ENCODE measurements at regions not wholly inside any gene's neighbourhood (a gene's known extent, or its start where the extent isn't known, plus 50 kb on each side); places are given as distances from the start of the nearest gene placed in this dataset.
A peak's percentile ranks its signal among the peaks of the same experiment; 100 is the strongest.
"Not testable (repeated sequence)": the region's sequence is repeated elsewhere in the genome, so short reads cannot be mapped to it uniquely, and the experiment has no call there.

- Histone ChIP-seq H3K4me3 (ENCODE audit: low read length) (no peak overlapping the region), H3K27ac (ENCODE audit: low read length) (no peak overlapping the region), H3K9me3 (ENCODE audit: low read length) (no peaks in the 10 kb centered on the region), H3K9me2 (replicated peaks; ENCODE audit: insufficient read depth, low read length) (no peaks in the 10 kb centered on the region), H2AFZ (ENCODE audit: low read length) (no peak overlapping the region), H3K79me2 (ENCODE audit: low read length) (no peaks in the 10 kb centered on the region), H3K4me2 (ENCODE audit: low read depth, low read length, poor library complexity, severe bottlenecking) (no peak overlapping the region), H3K9ac (ENCODE audit: low read length) (no peak overlapping the region), H4K20me1 (ENCODE audit: insufficient read depth, low read depth, low read length) (no peaks in the 10 kb centered on the region), H3K4me1 (ENCODE audit: low read length) (no peaks in the 10 kb centered on the region), H3K36me3 (ENCODE audit: insufficient read depth, low read length) (no peaks in the 10 kb centered on the region), H3K27me3 (ENCODE audit: low read length) (no peaks in the 10 kb centered on the region)
- no peak for DNase-seq
Observed at GRCh38 chrX:39688219-39688575, 409.6 kb downstream of the BCOR start.

GRCh38 chrX:39688576-39689375 is 409.0 kb downstream of the BCOR start:
- Histone ChIP-seq H2AFZ (ENCODE audit: low read length) (no peak overlapping the region), H3K9me2 (replicated peaks; ENCODE audit: insufficient read depth, low read length) (no peaks in the 10 kb centered on the region), H3K9me3 (ENCODE audit: low read length) (no peaks in the 10 kb centered on the region), H3K27ac (ENCODE audit: low read length) (no peak overlapping the region), H3K4me2 (ENCODE audit: low read depth, low read length, poor library complexity, severe bottlenecking) (no peak overlapping the region), H3K36me3 (ENCODE audit: insufficient read depth, low read length) (no peaks in the 10 kb centered on the region), H3K4me3 (ENCODE audit: low read length) (no peak overlapping the region), H3K27me3 (ENCODE audit: low read length) (no peaks in the 10 kb centered on the region), H3K79me2 (ENCODE audit: low read length) (no peaks in the 10 kb centered on the region), H3K9ac (ENCODE audit: low read length) (no peak overlapping the region), H3K4me1 (ENCODE audit: low read length) (no peaks in the 10 kb centered on the region), H4K20me1 (ENCODE audit: insufficient read depth, low read depth, low read length) (no peaks in the 10 kb centered on the region)
- peak; percentile 5 for DNase-seq

- Histone ChIP-seq H3K9me3 (ENCODE audit: low read length) (no peaks in the 10 kb centered on the region), H2AFZ (ENCODE audit: low read length) (no peak overlapping the region), H3K27ac (ENCODE audit: low read length) (no peak overlapping the region), H3K79me2 (ENCODE audit: low read length) (no peaks in the 10 kb centered on the region), H3K36me3 (ENCODE audit: insufficient read depth, low read length) (no peaks in the 10 kb centered on the region), H3K9me2 (replicated peaks; ENCODE audit: insufficient read depth, low read length) (no peaks in the 10 kb centered on the region), H3K4me2 (ENCODE audit: low read depth, low read length, poor library complexity, severe bottlenecking) (no peak overlapping the region), H3K27me3 (ENCODE audit: low read length) (no peaks in the 10 kb centered on the region), H4K20me1 (ENCODE audit: insufficient read depth, low read depth, low read length) (no peaks in the 10 kb centered on the region), H3K4me1 (ENCODE audit: low read length) (no peaks in the 10 kb centered on the region), H3K9ac (ENCODE audit: low read length) (no peak overlapping the region), H3K4me3 (ENCODE audit: low read length) (no peak overlapping the region)
- DNase-seq, result peak; percentile 19
Observed at GRCh38 chrX:39689376-39690104, 408.2 kb downstream of the BCOR start.

GRCh38 chrX:39690541-39691415 is 407.0 kb downstream of the BCOR start:
- H3K79me2 ChIP-seq (ENCODE audit: low read length), result no peaks in the 10 kb centered on the region
- no peak overlapping the region for H3K27ac ChIP-seq (ENCODE audit: low read length)
- H3K27me3 ChIP-seq (ENCODE audit: low read length), result no peaks in the 10 kb centered on the region

GRCh38 chrX:39691724-39692123 is 406.0 kb downstream of the BCOR start:
- Histone ChIP-seq H3K9me2 (replicated peaks; ENCODE audit: insufficient read depth, low read length) (no peaks in the 10 kb centered on the region), H3K9me3 (ENCODE audit: low read length) (no peaks in the 10 kb centered on the region), H3K27me3 (ENCODE audit: low read length) (no peaks in the 10 kb centered on the region), H2AFZ (ENCODE audit: low read length) (no peak overlapping the region), H3K9ac (ENCODE audit: low read length) (no peak overlapping the region), H3K4me3 (ENCODE audit: low read length) (no peak overlapping the region), H3K4me1 (ENCODE audit: low read length) (no peaks in the 10 kb centered on the region), H4K20me1 (ENCODE audit: insufficient read depth, low read depth, low read length) (no peaks in the 10 kb centered on the region), H3K79me2 (ENCODE audit: low read length) (no peaks in the 10 kb centered on the region), H3K27ac (ENCODE audit: low read length) (no peak overlapping the region), H3K36me3 (ENCODE audit: insufficient read depth, low read length) (no peaks in the 10 kb centered on the region), H3K4me2 (ENCODE audit: low read depth, low read length, poor library complexity, severe bottlenecking) (no peak overlapping the region)
- no peak for DNase-seq

More at GRCh38 chrX:39690541-39691415, 407.0 kb downstream of the BCOR start:
- H3K9ac ChIP-seq (ENCODE audit: low read length), result no peak overlapping the region
- no peak overlapping the region for H2AFZ ChIP-seq (ENCODE audit: low read length)
- H3K9me3 ChIP-seq (ENCODE audit: low read length), result no peaks in the 10 kb centered on the region
- no peak overlapping the region for H3K4me3 ChIP-seq (ENCODE audit: low read length)
- H3K4me1 ChIP-seq (ENCODE audit: low read length), result no peaks in the 10 kb centered on the region
- no peaks in the 10 kb centered on the region for H4K20me1 ChIP-seq (ENCODE audit: insufficient read depth, low read depth, low read length)
- no peaks in the 10 kb centered on the region for H3K9me2 ChIP-seq (replicated peaks; ENCODE audit: insufficient read depth, low read length)
- H3K36me3 ChIP-seq (ENCODE audit: insufficient read depth, low read length), result no peaks in the 10 kb centered on the region
- no peak overlapping the region for H3K4me2 ChIP-seq (ENCODE audit: low read depth, low read length, poor library complexity, severe bottlenecking)
- DNase-seq, result no peak

GRCh38 chrX:39692796-39693195 is 405.0 kb downstream of the BCOR start:
- no peaks in the 10 kb centered on the region for H3K27me3 ChIP-seq (ENCODE audit: low read length)
- H3K9me3 ChIP-seq (ENCODE audit: low read length), result no peaks in the 10 kb centered on the region

GRCh38 chrX:39693298-39693697 is 404.5 kb downstream of the BCOR start:
- H3K9ac ChIP-seq (ENCODE audit: low read length), result no peak overlapping the region
- no peaks in the 10 kb centered on the region for H4K20me1 ChIP-seq (ENCODE audit: insufficient read depth, low read depth, low read length)
- no peaks in the 10 kb centered on the region for H3K9me2 ChIP-seq (replicated peaks; ENCODE audit: insufficient read depth, low read length)
- H3K4me3 ChIP-seq (ENCODE audit: low read length), result no peak overlapping the region
- H3K27ac ChIP-seq (ENCODE audit: low read length), result no peak overlapping the region
- DNase-seq, result no peak
- H3K4me1 ChIP-seq (ENCODE audit: low read length), result no peaks in the 10 kb centered on the region
- H3K79me2 ChIP-seq (ENCODE audit: low read length), result no peaks in the 10 kb centered on the region
- H3K9me3 ChIP-seq (ENCODE audit: low read length), result no peaks in the 10 kb centered on the region
- no peaks in the 10 kb centered on the region for H3K27me3 ChIP-seq (ENCODE audit: low read length)
- no peak overlapping the region for H3K4me2 ChIP-seq (ENCODE audit: low read depth, low read length, poor library complexity, severe bottlenecking)
- H2AFZ ChIP-seq (ENCODE audit: low read length), result no peak overlapping the region
- no peaks in the 10 kb centered on the region for H3K36me3 ChIP-seq (ENCODE audit: insufficient read depth, low read length)

More at GRCh38 chrX:39692796-39693195, 405.0 kb downstream of the BCOR start:
- Histone ChIP-seq H3K4me1 (ENCODE audit: low read length) (no peaks in the 10 kb centered on the region), H3K4me2 (ENCODE audit: low read depth, low read length, poor library complexity, severe bottlenecking) (no peak overlapping the region), H3K9ac (ENCODE audit: low read length) (no peak overlapping the region), H3K79me2 (ENCODE audit: low read length) (no peaks in the 10 kb centered on the region), H3K27ac (ENCODE audit: low read length) (no peak overlapping the region), H2AFZ (ENCODE audit: low read length) (no peak overlapping the region), H3K4me3 (ENCODE audit: low read length) (no peak overlapping the region), H3K9me2 (replicated peaks; ENCODE audit: insufficient read depth, low read length) (no peaks in the 10 kb centered on the region), H3K36me3 (ENCODE audit: insufficient read depth, low read length) (no peaks in the 10 kb centered on the region), H4K20me1 (ENCODE audit: insufficient read depth, low read depth, low read length) (no peaks in the 10 kb centered on the region)
- no peak for DNase-seq

- not testable (repeated sequence) for DNase-seq; H4K20me1 ChIP-seq (ENCODE audit: insufficient read depth, low read depth, low read length); H2AFZ ChIP-seq (ENCODE audit: low read length); H3K9ac ChIP-seq (ENCODE audit: low read length); H3K36me3 ChIP-seq (ENCODE audit: insufficient read depth, low read length); H3K9me2 ChIP-seq (replicated peaks; ENCODE audit: insufficient read depth, low read length); H3K4me3 ChIP-seq (ENCODE audit: low read length); H3K4me1 ChIP-seq (ENCODE audit: low read length); H3K4me2 ChIP-seq (ENCODE audit: low read depth, low read length, poor library complexity, severe bottlenecking); H3K27me3 ChIP-seq (ENCODE audit: low read length); H3K79me2 ChIP-seq (ENCODE audit: low read length); H3K9me3 ChIP-seq (ENCODE audit: low read length); H3K27ac ChIP-seq (ENCODE audit: low read length)
Observed at GRCh38 chrX:39702636-39703035, 395.1 kb downstream of the BCOR start.

Measured in Karpas-422 (cell line).